ENCODE measurements at regions not wholly inside any gene's neighbourhood (a gene's known extent, or its start where the extent isn't known, plus 50 kb on each side); places are given as distances from the start of the nearest gene placed in this dataset.

- TF ChIP-seq CEBPB (IDR thresholded peaks at IDR 0.05) (peak; percentile 66), CREB1 (IDR thresholded peaks at IDR 0.05; ENCODE audit: low read depth) (no peak), ZBTB7A (IDR thresholded peaks at IDR 0.05; ENCODE audit: low read depth) (no peak)
Measured at GRCh38 chr1:79501153-79501552, 494.6 kb upstream of the ADGRL4 start.
